GM20000 (cell line): ENCODE measurements at regions not wholly inside any gene's neighbourhood (a gene's known extent, or its start where the extent isn't known, plus 50 kb on each side); places are given as distances from the start of the nearest gene placed in this dataset.

Experiments used
- DNase-seq: peaks from one replicate; pipeline ENCODE4 v3.0.0; 2012; ENCODE audit warnings: low spot score
- TF ChIP-seq, protein P1 (sequence below): IDR thresholded peaks from 2 replicates; pipeline ENCODE4 v1.5.1; 2012; ENCODE audit warnings: mild to moderate bottlenecking, control low read depth; ENCODE audit errors: extremely low read depth, missing control alignments

DNA sequence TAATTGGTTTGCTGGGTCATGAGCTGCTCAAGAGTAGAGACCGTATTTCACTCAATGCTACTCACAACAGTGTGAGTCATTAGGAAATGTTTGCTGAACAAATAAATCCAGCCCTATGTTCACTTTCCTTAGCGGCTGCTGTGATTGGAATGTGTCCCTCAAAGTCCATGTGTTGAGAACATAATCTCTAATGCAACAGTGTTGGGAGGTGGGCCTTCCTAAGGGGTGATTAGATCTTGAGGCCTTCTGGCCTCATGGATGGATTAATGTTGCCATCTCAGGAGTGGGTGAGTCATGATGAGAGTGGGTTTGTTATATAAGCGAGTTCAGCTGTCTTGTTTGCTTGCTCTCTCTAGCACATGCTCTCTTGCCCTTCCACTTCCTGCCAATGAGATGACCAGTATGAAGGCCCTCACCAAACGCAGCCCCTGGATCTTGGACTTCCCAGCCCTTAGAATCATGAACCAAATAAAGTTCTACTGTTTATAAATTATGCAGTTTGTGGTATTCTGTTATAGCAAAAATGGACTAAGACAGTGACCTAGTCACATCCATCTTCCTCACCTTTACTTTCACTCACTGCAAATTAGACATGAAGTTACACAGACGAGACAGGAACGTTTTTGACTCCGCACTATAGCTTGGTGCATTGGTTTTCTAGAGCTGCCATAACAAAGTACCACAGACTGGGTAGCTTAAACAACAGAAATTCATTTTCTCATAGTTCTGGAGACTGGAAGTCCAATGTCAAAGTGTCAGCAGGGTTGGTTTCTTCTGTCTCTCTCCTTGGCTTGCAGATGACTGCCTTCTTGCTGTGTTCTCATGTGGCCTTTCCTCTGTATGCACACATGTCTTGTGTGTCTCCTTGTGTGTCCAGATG is 50.9 kb upstream of the FAM169A start:
- DNase-seq: no peak
- TF ChIP-seq, protein P1, sequence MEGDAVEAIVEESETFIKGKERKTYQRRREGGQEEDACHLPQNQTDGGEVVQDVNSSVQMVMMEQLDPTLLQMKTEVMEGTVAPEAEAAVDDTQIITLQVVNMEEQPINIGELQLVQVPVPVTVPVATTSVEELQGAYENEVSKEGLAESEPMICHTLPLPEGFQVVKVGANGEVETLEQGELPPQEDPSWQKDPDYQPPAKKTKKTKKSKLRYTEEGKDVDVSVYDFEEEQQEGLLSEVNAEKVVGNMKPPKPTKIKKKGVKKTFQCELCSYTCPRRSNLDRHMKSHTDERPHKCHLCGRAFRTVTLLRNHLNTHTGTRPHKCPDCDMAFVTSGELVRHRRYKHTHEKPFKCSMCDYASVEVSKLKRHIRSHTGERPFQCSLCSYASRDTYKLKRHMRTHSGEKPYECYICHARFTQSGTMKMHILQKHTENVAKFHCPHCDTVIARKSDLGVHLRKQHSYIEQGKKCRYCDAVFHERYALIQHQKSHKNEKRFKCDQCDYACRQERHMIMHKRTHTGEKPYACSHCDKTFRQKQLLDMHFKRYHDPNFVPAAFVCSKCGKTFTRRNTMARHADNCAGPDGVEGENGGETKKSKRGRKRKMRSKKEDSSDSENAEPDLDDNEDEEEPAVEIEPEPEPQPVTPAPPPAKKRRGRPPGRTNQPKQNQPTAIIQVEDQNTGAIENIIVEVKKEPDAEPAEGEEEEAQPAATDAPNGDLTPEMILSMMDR: no peak
